ENCODE measurements at regions not wholly inside any gene's neighbourhood (a gene's known extent, or its start where the extent isn't known, plus 50 kb on each side); places are given as distances from the start of the nearest gene placed in this dataset.

GRCh38 chr2:176650104-176650837 lies 381.0 kb downstream of the MTX2 start:
- intact Hi-C loops (cut with DNase I), result no loop called here
- no peak for ATAC-seq
- Histone ChIP-seq H3K9me3 (no peaks in the 10 kb centered on the region), H3K36me3 (no peaks in the 10 kb centered on the region), H3K27ac (no peak overlapping the region), H3K4me1 (no peaks in the 10 kb centered on the region), H3K4me3 (no peak overlapping the region), H3K27me3 (peaks cover 40% of the 10 kb centered on the region)
- no peak for DNase-seq
- TF ChIP-seq, protein P1, sequence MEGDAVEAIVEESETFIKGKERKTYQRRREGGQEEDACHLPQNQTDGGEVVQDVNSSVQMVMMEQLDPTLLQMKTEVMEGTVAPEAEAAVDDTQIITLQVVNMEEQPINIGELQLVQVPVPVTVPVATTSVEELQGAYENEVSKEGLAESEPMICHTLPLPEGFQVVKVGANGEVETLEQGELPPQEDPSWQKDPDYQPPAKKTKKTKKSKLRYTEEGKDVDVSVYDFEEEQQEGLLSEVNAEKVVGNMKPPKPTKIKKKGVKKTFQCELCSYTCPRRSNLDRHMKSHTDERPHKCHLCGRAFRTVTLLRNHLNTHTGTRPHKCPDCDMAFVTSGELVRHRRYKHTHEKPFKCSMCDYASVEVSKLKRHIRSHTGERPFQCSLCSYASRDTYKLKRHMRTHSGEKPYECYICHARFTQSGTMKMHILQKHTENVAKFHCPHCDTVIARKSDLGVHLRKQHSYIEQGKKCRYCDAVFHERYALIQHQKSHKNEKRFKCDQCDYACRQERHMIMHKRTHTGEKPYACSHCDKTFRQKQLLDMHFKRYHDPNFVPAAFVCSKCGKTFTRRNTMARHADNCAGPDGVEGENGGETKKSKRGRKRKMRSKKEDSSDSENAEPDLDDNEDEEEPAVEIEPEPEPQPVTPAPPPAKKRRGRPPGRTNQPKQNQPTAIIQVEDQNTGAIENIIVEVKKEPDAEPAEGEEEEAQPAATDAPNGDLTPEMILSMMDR (IDR thresholded peaks at IDR 0.05), result no peak

DNA sequence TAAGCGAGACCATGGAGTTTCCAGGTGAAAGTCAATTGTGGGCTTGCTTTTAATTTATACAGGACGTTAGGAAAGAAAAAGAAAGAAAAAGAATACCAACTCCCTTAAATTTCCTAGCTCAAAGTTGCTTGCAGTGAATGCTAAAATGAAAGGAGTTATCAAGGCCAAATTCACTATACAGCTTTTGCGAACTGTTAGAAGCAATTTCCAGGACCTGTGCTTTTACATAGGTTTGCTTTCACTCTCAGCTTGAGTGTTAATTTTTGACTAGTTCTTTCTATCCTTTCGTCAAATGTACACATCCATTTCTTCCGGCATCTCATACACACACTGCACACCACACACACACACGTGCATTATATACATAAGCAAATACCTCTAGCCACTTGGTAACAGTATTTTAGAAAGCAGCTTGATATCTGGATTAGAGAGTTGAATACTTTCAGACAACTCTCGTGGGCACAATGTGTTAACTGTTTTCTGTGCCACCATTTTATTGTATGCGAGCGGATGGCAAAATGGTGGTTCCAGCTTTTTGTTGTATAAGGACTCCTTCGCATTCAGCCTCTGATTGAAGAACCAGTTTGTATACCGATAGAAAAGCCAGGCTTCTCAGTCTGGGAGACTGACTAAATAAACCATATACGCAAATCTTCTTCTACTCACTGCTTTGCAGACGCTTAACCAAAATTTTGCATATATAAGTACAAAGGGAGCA lies 381.8 kb downstream of the MTX2 start:
- H3K27me3 ChIP-seq, result peaks cover 36% of the 10 kb centered on the region
- no peaks in the 10 kb centered on the region for H3K4me1 ChIP-seq
- no peaks in the 10 kb centered on the region for H3K9me3 ChIP-seq
- H3K27ac ChIP-seq, result no peak overlapping the region
- DNase-seq, result no peak
- no peak for ATAC-seq
- intact Hi-C loops (cut with DNase I), result no loop called here
- H3K36me3 ChIP-seq, result no peaks in the 10 kb centered on the region
- TF ChIP-seq, protein P1 (IDR thresholded peaks at IDR 0.05), result no peak
- H3K4me3 ChIP-seq, result no peak overlapping the region

- Histone ChIP-seq H3K27ac (no peak overlapping the region), H3K4me3 (no peak overlapping the region), H3K4me1 (no peaks in the 10 kb centered on the region), H3K36me3 (no peaks in the 10 kb centered on the region), H3K27me3 (peaks cover 22% of the 10 kb centered on the region), H3K9me3 (no peaks in the 10 kb centered on the region)
- TF ChIP-seq, protein P1 (IDR thresholded peaks at IDR 0.05), result peak; percentile 85
- ATAC-seq (peak; percentile 77), DNase-seq (no peak)
- intact Hi-C loops (cut with DNase I), result no loop called here
Observed at GRCh38 chr2:176652300-176653182, 383.3 kb downstream of the MTX2 start.

- intact Hi-C loops (cut with DNase I), result no loop called here
- H3K27me3 ChIP-seq, result peaks cover 15% of the 10 kb centered on the region
- no peak overlapping the region for H3K27ac ChIP-seq
- no peaks in the 10 kb centered on the region for H3K36me3 ChIP-seq
- no peak for DNase-seq
- no peak overlapping the region for H3K4me3 ChIP-seq
- H3K9me3 ChIP-seq, result no peaks in the 10 kb centered on the region
- TF ChIP-seq, protein P1 (IDR thresholded peaks at IDR 0.05), result peak; percentile 61
- peak; percentile 80 for ATAC-seq
- no peaks in the 10 kb centered on the region for H3K4me1 ChIP-seq
Observed at GRCh38 chr2:176653479-176654443, 384.5 kb downstream of the MTX2 start.

Data from upper lobe of right lung (tissue), 1 donor.